Naive thymus-derived CD8-positive, alpha-beta T cell (primary cell): ENCODE measurements at regions not wholly inside any gene's neighbourhood (a gene's known extent, or its start where the extent isn't known, plus 50 kb on each side); places are given as distances from the start of the nearest gene placed in this dataset.

ENCODE experiments used
- ATAC-seq, 2 donors: fragments of 150-1000 bp; cut with Tn5 transposase in 1 of 2; sonication (Bioruptor Pico), chemical (Tn5 transposase) in 1 of 2; 1 replicate in 1 of 2; 2 replicates in 1 of 2; pipeline ENCODE4 v1.10.0; 2021; ENCODE audit warnings: mild to moderate bottlenecking in 2 of 2, moderate library complexity in 2 of 2
- POLR2A ChIA-PET: fragments of 350-600 bp; sonication (Branson Sonifier 250); formaldehyde crosslinking; loops from one replicate; lab custom pipeline; 2021; ENCODE audit warnings: antibody characterized with exemption; lab: Charles Lee
- DNase-seq, 10 donors: peaks; one replicate each; pipeline versions ENCODE4 v3.0.0 to v3.0.0-alpha.2; 2020 to 2022
- H3K27ac Mint-ChIP-seq, 10 donors: one replicate each; pipeline ENCODE4 v1.8.0; 2020 to 2022; ENCODE audit warnings: mild to moderate bottlenecking in 10 of 10, mixed read lengths in 10 of 10, moderate library complexity in 4 of 10, inconsistent platforms in 1 of 10
- H3K27me3 Mint-ChIP-seq, 5 donors: one replicate each; pipeline ENCODE4 v1.8.0; 2021 to 2022; ENCODE audit warnings: mixed read lengths in 5 of 5
- H3K36me3 Mint-ChIP-seq, 3 donors: one replicate each; pipeline ENCODE4 v1.8.0; 2020 to 2022; ENCODE audit warnings: mixed read lengths in 3 of 3, mild to moderate bottlenecking in 2 of 3, inconsistent platforms in 1 of 3
- H3K4me1 Mint-ChIP-seq, 4 donors: one replicate each; pipeline ENCODE4 v1.8.0; 2021 to 2022; ENCODE audit warnings: mixed read lengths in 4 of 4
- H3K4me3 Mint-ChIP-seq, 10 donors: one replicate each; pipeline ENCODE4 v1.8.0; 2020 to 2022; ENCODE audit warnings: mild to moderate bottlenecking in 10 of 10, mixed read lengths in 10 of 10, moderate library complexity in 6 of 10, inconsistent platforms in 1 of 10
- H3K9me3 Mint-ChIP-seq, 9 donors: one replicate each; pipeline ENCODE4 v1.8.0; 2020 to 2022; ENCODE audit warnings: mixed read lengths in 9 of 9, mild to moderate bottlenecking in 3 of 9, inconsistent platforms in 1 of 9, moderate library complexity in 1 of 9

- peaks cover 0 to 5% (median 2%) of the 10 kb centered on the region in 4 donors for H3K4me1 Mint-ChIP-seq
- no peak for DNase-seq
- POLR2A ChIA-PET = no interaction called here
- no peaks in the 10 kb centered on the region for H3K27me3 Mint-ChIP-seq
- ATAC-seq = no peak
- H3K27ac Mint-ChIP-seq = no peak overlapping the region
- H3K36me3 Mint-ChIP-seq = no peaks in the 10 kb centered on the region
- no peak overlapping the region for H3K4me3 Mint-ChIP-seq
- H3K9me3 Mint-ChIP-seq = peaks cover 0 to 6% (median 0%) of the 10 kb centered on the region in 9 donors
Observed at GRCh38 chr13:63632321-63632720, 2216.7 kb upstream of the PCDH20 start.

GRCh38 chr13:63631006-63631405, 2215.4 kb upstream of the PCDH20 start:
- H3K27me3 Mint-ChIP-seq = no peaks in the 10 kb centered on the region
- POLR2A ChIA-PET = no interaction called here
- no peaks in the 10 kb centered on the region for H3K4me1 Mint-ChIP-seq
- peaks cover 0 to 13% (median 0%) of the 10 kb centered on the region in 9 donors for H3K9me3 Mint-ChIP-seq
- H3K36me3 Mint-ChIP-seq = no peaks in the 10 kb centered on the region
- H3K27ac Mint-ChIP-seq = no peak overlapping the region
- ATAC-seq (no peak), DNase-seq (no peak)
- no peak overlapping the region for H3K4me3 Mint-ChIP-seq

GRCh38 chr13:63629591-63629990, 2213.9 kb upstream of the PCDH20 start:
- H3K4me3 Mint-ChIP-seq = no peak overlapping the region
- no peaks in the 10 kb centered on the region for H3K27me3 Mint-ChIP-seq
- ATAC-seq = no peak
- H3K9me3 Mint-ChIP-seq = peaks cover 0 to 13% (median 0%) of the 10 kb centered on the region in 9 donors
- no peaks in the 10 kb centered on the region for H3K36me3 Mint-ChIP-seq
- no peak overlapping the region for H3K27ac Mint-ChIP-seq
- no peak for DNase-seq
- POLR2A ChIA-PET = no interaction called here
- H3K4me1 Mint-ChIP-seq = no peaks in the 10 kb centered on the region

GRCh38 chr13:63628310-63628709, 2212.7 kb upstream of the PCDH20 start:
- H3K27ac Mint-ChIP-seq = no peak overlapping the region
- H3K4me3 Mint-ChIP-seq = no peak overlapping the region
- H3K36me3 Mint-ChIP-seq = no peaks in the 10 kb centered on the region
- POLR2A ChIA-PET = no interaction called here
- ATAC-seq (no peak), DNase-seq (no peak)
- H3K9me3 Mint-ChIP-seq = peaks cover 0 to 18% (median 0%) of the 10 kb centered on the region in 9 donors
- H3K27me3 Mint-ChIP-seq = no peaks in the 10 kb centered on the region
- no peaks in the 10 kb centered on the region for H3K4me1 Mint-ChIP-seq

- Mint-ChIP-seq H3K9me3 (peaks cover 0 to 19% (median 4%) of the 10 kb centered on the region in 9 donors), H3K36me3 (no peaks in the 10 kb centered on the region), H3K27me3 (no peaks in the 10 kb centered on the region), H3K4me3 (no peak overlapping the region), H3K4me1 (no peaks in the 10 kb centered on the region), H3K27ac (no peak overlapping the region)
- POLR2A ChIA-PET = no interaction called here
- DNase-seq (no peak), ATAC-seq (no peak)
Observed at GRCh38 chr13:63625869-63626268, 2210.2 kb upstream of the PCDH20 start.

- H3K4me3 Mint-ChIP-seq = no peak overlapping the region
- ATAC-seq (no peak), DNase-seq (no peak)
- H3K27ac Mint-ChIP-seq = no peak overlapping the region
- POLR2A ChIA-PET = no interaction called here
- H3K4me1 Mint-ChIP-seq = no peaks in the 10 kb centered on the region
- H3K36me3 Mint-ChIP-seq = no peaks in the 10 kb centered on the region
- H3K27me3 Mint-ChIP-seq = no peaks in the 10 kb centered on the region
- peaks cover 0 to 31% (median 5%) of the 10 kb centered on the region in 9 donors for H3K9me3 Mint-ChIP-seq
Observed at GRCh38 chr13:63614874-63615612, 2199.4 kb upstream of the PCDH20 start.

- Mint-ChIP-seq H3K4me3 (no peak overlapping the region), H3K4me1 (no peaks in the 10 kb centered on the region), H3K9me3 (peaks cover 2 to 42% (median 33%) of the 10 kb centered on the region in 9 donors), H3K27me3 (no peaks in the 10 kb centered on the region), H3K27ac (no peak overlapping the region), H3K36me3 (peaks cover 0 to 10% (median 0%) of the 10 kb centered on the region in 3 donors)
- POLR2A ChIA-PET = no interaction called here
- DNase-seq = no peak
- no peak for ATAC-seq
Observed at GRCh38 chr13:63607153-63607552, 2191.5 kb upstream of the PCDH20 start.

- no peak for DNase-seq
- peaks cover 0 to 10% (median 0%) of the 10 kb centered on the region in 3 donors for H3K36me3 Mint-ChIP-seq
- H3K4me3 Mint-ChIP-seq = no peak overlapping the region
- no peak overlapping the region for H3K27ac Mint-ChIP-seq
- no peak for ATAC-seq
- POLR2A ChIA-PET = no interaction called here
- no peaks in the 10 kb centered on the region for H3K27me3 Mint-ChIP-seq
- H3K4me1 Mint-ChIP-seq = no peaks in the 10 kb centered on the region
- peaks cover 2 to 47% (median 34%) of the 10 kb centered on the region in 9 donors for H3K9me3 Mint-ChIP-seq
Observed at GRCh38 chr13:63605962-63606361, 2190.3 kb upstream of the PCDH20 start.

GRCh38 chr13:63605403-63605802, 2189.8 kb upstream of the PCDH20 start:
- POLR2A ChIA-PET = no interaction called here
- Mint-ChIP-seq H3K27ac (no peak overlapping the region), H3K4me1 (no peaks in the 10 kb centered on the region), H3K27me3 (no peaks in the 10 kb centered on the region), H3K36me3 (peaks cover 0 to 10% (median 0%) of the 10 kb centered on the region in 3 donors), H3K4me3 (no peak overlapping the region), H3K9me3 (peaks cover 2 to 44% (median 31%) of the 10 kb centered on the region in 9 donors)
- no peak for DNase-seq
- ATAC-seq = no peak

- POLR2A ChIA-PET = no interaction called here
- Mint-ChIP-seq H3K36me3 (peaks cover 0 to 2% (median 0%) of the 10 kb centered on the region in 3 donors), H3K27me3 (no peaks in the 10 kb centered on the region), H3K4me1 (no peaks in the 10 kb centered on the region), H3K4me3 (no peak overlapping the region), H3K9me3 (peaks cover 0 to 15% (median 5%) of the 10 kb centered on the region in 9 donors), H3K27ac (no peak overlapping the region)
- no peak for ATAC-seq
- DNase-seq = no peak
Observed at GRCh38 chr13:63595811-63596210, 2180.2 kb upstream of the PCDH20 start.

- Mint-ChIP-seq H3K27me3 (no peaks in the 10 kb centered on the region), H3K9me3 (peaks cover 3 to 18% (median 12%) of the 10 kb centered on the region in 9 donors), H3K4me1 (no peaks in the 10 kb centered on the region), H3K36me3 (no peaks in the 10 kb centered on the region), H3K27ac (no peak overlapping the region), H3K4me3 (no peak overlapping the region)
- ATAC-seq (no peak), DNase-seq (no peak)
- POLR2A ChIA-PET = no interaction called here
Observed at GRCh38 chr13:63586467-63586866, 2170.8 kb upstream of the PCDH20 start.

- no peak for ATAC-seq
- H3K36me3 Mint-ChIP-seq = no peaks in the 10 kb centered on the region
- H3K4me3 Mint-ChIP-seq = no peak overlapping the region
- H3K27me3 Mint-ChIP-seq = no peaks in the 10 kb centered on the region
- H3K4me1 Mint-ChIP-seq = no peaks in the 10 kb centered on the region
- no peak for DNase-seq
- H3K9me3 Mint-ChIP-seq = peaks cover 5 to 38% (median 12%) of the 10 kb centered on the region in 9 donors
- POLR2A ChIA-PET = no interaction called here
- H3K27ac Mint-ChIP-seq = no peak overlapping the region
Observed at GRCh38 chr13:63578796-63579195, 2163.1 kb upstream of the PCDH20 start.

GRCh38 chr13:63567031-63567430, 2151.4 kb upstream of the PCDH20 start:
- no peak for DNase-seq
- H3K27me3 Mint-ChIP-seq = no peaks in the 10 kb centered on the region
- no peak for ATAC-seq
- peaks cover 0 to 14% (median 3%) of the 10 kb centered on the region in 9 donors for H3K9me3 Mint-ChIP-seq
- no peak overlapping the region for H3K4me3 Mint-ChIP-seq
- POLR2A ChIA-PET = no interaction called here
- no peaks in the 10 kb centered on the region for H3K4me1 Mint-ChIP-seq
- no peak overlapping the region for H3K27ac Mint-ChIP-seq
- no peaks in the 10 kb centered on the region for H3K36me3 Mint-ChIP-seq

GRCh38 chr13:63554157-63554556, 2138.5 kb upstream of the PCDH20 start:
- no peaks in the 10 kb centered on the region for H3K36me3 Mint-ChIP-seq
- H3K4me3 Mint-ChIP-seq = no peak overlapping the region
- no peaks in the 10 kb centered on the region for H3K4me1 Mint-ChIP-seq
- no peak for DNase-seq
- H3K27ac Mint-ChIP-seq = no peak overlapping the region
- POLR2A ChIA-PET = no interaction called here
- ATAC-seq = no peak
- H3K27me3 Mint-ChIP-seq = no peaks in the 10 kb centered on the region
- peaks cover 0 to 16% (median 0%) of the 10 kb centered on the region in 9 donors for H3K9me3 Mint-ChIP-seq
